ENCODE measurements at regions not wholly inside any gene's neighbourhood (a gene's known extent, or its start where the extent isn't known, plus 50 kb on each side); places are given as distances from the start of the nearest gene placed in this dataset.

- no peak overlapping the region for H3K4me3 ChIP-seq (ENCODE audit: low read depth, low read length)
- no peak for TF ChIP-seq POLR2A (IDR thresholded peaks at IDR 0.05; ENCODE audit: extremely low read depth, insufficient read length)
- TF ChIP-seq CTCF (IDR thresholded peaks at IDR 0.05; ENCODE audit: low read depth, low read length) = no peak
- no peak for TF ChIP-seq MYC (IDR thresholded peaks at IDR 0.05; ENCODE audit: low read depth, low read length)
- TF ChIP-seq MAX (IDR thresholded peaks at IDR 0.05; ENCODE audit: low read depth, low read length) = no peak
- no peak for DNase-seq (ENCODE audit: low read depth)
These were observed 369.4 kb downstream of the INHBA start for GRCh38 chr7:41333511-41333910.

GRCh38 chr7:41331194-41331593 lies 371.7 kb downstream of the INHBA start:
- H3K4me3 ChIP-seq (ENCODE audit: low read depth, low read length) = no peak overlapping the region
- no peak for TF ChIP-seq POLR2A (IDR thresholded peaks at IDR 0.05; ENCODE audit: extremely low read depth, insufficient read length)
- TF ChIP-seq MAX (IDR thresholded peaks at IDR 0.05; ENCODE audit: low read depth, low read length) = no peak
- TF ChIP-seq CTCF (IDR thresholded peaks at IDR 0.05; ENCODE audit: low read depth, low read length) = no peak
- TF ChIP-seq MYC (IDR thresholded peaks at IDR 0.05; ENCODE audit: low read depth, low read length) = no peak

GRCh38 chr7:41328544-41328943 lies 374.3 kb downstream of the INHBA start:
- DNase-seq (ENCODE audit: low read depth) = no peak
- TF ChIP-seq POLR2A (IDR thresholded peaks at IDR 0.05; ENCODE audit: extremely low read depth, insufficient read length) (no peak), MAX (IDR thresholded peaks at IDR 0.05; ENCODE audit: low read depth, low read length) (no peak), CTCF (IDR thresholded peaks at IDR 0.05; ENCODE audit: low read depth, low read length) (no peak), MYC (IDR thresholded peaks at IDR 0.05; ENCODE audit: low read depth, low read length) (no peak)

More at GRCh38 chr7:41331194-41331593, 371.7 kb downstream of the INHBA start:
- no peak for DNase-seq (ENCODE audit: low read depth)

GRCh38 chr7:41328131-41328530 lies 374.8 kb downstream of the INHBA start:
- H3K4me3 ChIP-seq (ENCODE audit: low read depth, low read length) = no peak overlapping the region
- TF ChIP-seq MAX (IDR thresholded peaks at IDR 0.05; ENCODE audit: low read depth, low read length) (no peak), CTCF (IDR thresholded peaks at IDR 0.05; ENCODE audit: low read depth, low read length) (no peak)
- no peak for DNase-seq (ENCODE audit: low read depth)

More at GRCh38 chr7:41328544-41328943, 374.3 kb downstream of the INHBA start:
- H3K4me3 ChIP-seq (ENCODE audit: low read depth, low read length) = no peak overlapping the region

- TF ChIP-seq MYC (IDR thresholded peaks at IDR 0.05; ENCODE audit: low read depth, low read length) = no peak
- no peak for TF ChIP-seq MAX (IDR thresholded peaks at IDR 0.05; ENCODE audit: low read depth, low read length)
- TF ChIP-seq CTCF (IDR thresholded peaks at IDR 0.05; ENCODE audit: low read depth, low read length) = no peak
- no peak for TF ChIP-seq POLR2A (IDR thresholded peaks at IDR 0.05; ENCODE audit: extremely low read depth, insufficient read length)
- DNase-seq (ENCODE audit: low read depth) = no peak
- no peak overlapping the region for H3K4me3 ChIP-seq (ENCODE audit: low read depth, low read length)
These were observed 376.3 kb downstream of the INHBA start for GRCh38 chr7:41326616-41327015.

- no peak overlapping the region for H3K4me3 ChIP-seq (ENCODE audit: low read depth, low read length)
- TF ChIP-seq MYC (IDR thresholded peaks at IDR 0.05; ENCODE audit: low read depth, low read length) = no peak
- TF ChIP-seq MAX (IDR thresholded peaks at IDR 0.05; ENCODE audit: low read depth, low read length) = no peak
- no peak for TF ChIP-seq POLR2A (IDR thresholded peaks at IDR 0.05; ENCODE audit: extremely low read depth, insufficient read length)
- no peak for TF ChIP-seq CTCF (IDR thresholded peaks at IDR 0.05; ENCODE audit: low read depth, low read length)
- DNase-seq (ENCODE audit: low read depth) = no peak
These were observed 379.1 kb downstream of the INHBA start for GRCh38 chr7:41323806-41324205.
